AG04449 (cell line): ENCODE measurements at regions not wholly inside any gene's neighbourhood (a gene's known extent, or its start where the extent isn't known, plus 50 kb on each side); places are given as distances from the start of the nearest gene placed in this dataset.

Experiments
- CTCF ChIA-PET: fragments of 350-600 bp; formaldehyde crosslinking; extraction: SDS; loops from one replicate; lab custom pipeline; 2021; ENCODE audit warnings: antibody characterized with exemption; lab: Yijun Ruan, JAX
- POLR2A ChIA-PET: fragments of 400-600, 350-600 bp; formaldehyde crosslinking; extraction: SDS; loops from one replicate; lab custom pipeline; 2020; ENCODE audit warnings: antibody characterized with exemption, inconsistent platforms; lab: Yijun Ruan, JAX
- DNase-seq: peaks from one replicate; pipeline ENCODE4 v3.0.0-alpha.2; 2010; ENCODE audit warnings: low read depth, low spot score
- H3K4me3 ChIP-seq: 2 replicates; pipeline ENCODE4 v1.5.1; 2011; ENCODE audit warnings: low read depth, mild to moderate bottlenecking, control low read depth, low read length
- CTCF ChIP-seq: IDR thresholded peaks from one replicate; pipeline ENCODE4 v1.5.1; 2011; ENCODE audit warnings: mild to moderate bottlenecking, moderate library complexity, low read length, control low read depth, inconsistent platforms; ENCODE audit not compliant: insufficient read depth; ENCODE audit errors: missing control alignments

GRCh38 chr2:104125096-104125495 is 728.8 kb upstream of the POU3F3 start:
- CTCF ChIA-PET = no interaction called here
- TF ChIP-seq CTCF = no peak
- no peak for DNase-seq
- H3K4me3 ChIP-seq = no peak overlapping the region
- POLR2A ChIA-PET = no interaction called here

GRCh38 chr2:104127049-104127770 is 726.7 kb upstream of the POU3F3 start:
- ChIA-PET POLR2A (no interaction called here), CTCF (no interaction called here)
- TF ChIP-seq CTCF = no peak
- H3K4me3 ChIP-seq = no peak overlapping the region
- no peak for DNase-seq

- TF ChIP-seq CTCF = no peak
- ChIA-PET POLR2A (no interaction called here), CTCF (no interaction called here)
- no peak for DNase-seq
- H3K4me3 ChIP-seq = no peak overlapping the region
Measured at GRCh38 chr2:104140361-104140760, 713.6 kb upstream of the POU3F3 start.

- H3K4me3 ChIP-seq = no peak overlapping the region
- no peak for DNase-seq
- TF ChIP-seq CTCF = no peak
- CTCF ChIA-PET = no interaction called here
- POLR2A ChIA-PET = no interaction called here
Measured at GRCh38 chr2:104158191-104158590, 695.7 kb upstream of the POU3F3 start.

GRCh38 chr2:104163611-104164130 is 690.2 kb upstream of the POU3F3 start:
- H3K4me3 ChIP-seq = no peak overlapping the region
- ChIA-PET POLR2A (no interaction called here), CTCF (no interaction called here)
- DNase-seq = no peak
- TF ChIP-seq CTCF = no peak

- no peak for TF ChIP-seq CTCF
- ChIA-PET CTCF (no interaction called here), POLR2A (no interaction called here)
- H3K4me3 ChIP-seq = no peak overlapping the region
- no peak for DNase-seq
Measured at GRCh38 chr2:104164721-104165252, 689.1 kb upstream of the POU3F3 start.
